GM21576 (cell line): ENCODE measurements at regions not wholly inside any gene's neighbourhood (a gene's known extent, or its start where the extent isn't known, plus 50 kb on each side); places are given as distances from the start of the nearest gene placed in this dataset.
"Not testable (repeated sequence)": the region's sequence is repeated elsewhere in the genome, so short reads cannot be mapped to it uniquely, and the experiment has no call there.

Experiments used
- ATAC-seq: cut with Tn5 transposase; IDR thresholded peaks from one replicate; pipeline ENCODE4 v1.9.1; 2021; ENCODE audit warnings: mild to moderate bottlenecking, moderate library complexity; ENCODE audit not compliant: unreplicated experiment

- no peak for ATAC-seq
These were observed 645.4 kb upstream of the ATXN7L3B start for GRCh38 chr12:73892201-73892600.

GRCh38 chr12:73898645-73899044 lies 639.0 kb upstream of the ATXN7L3B start:
- no peak for ATAC-seq

GRCh38 chr12:73902260-73902659 lies 635.4 kb upstream of the ATXN7L3B start:
- no peak for ATAC-seq

- no peak for ATAC-seq
These were observed 630.9 kb upstream of the ATXN7L3B start for GRCh38 chr12:73906757-73907156.

- no peak for ATAC-seq
These were observed 601.8 kb upstream of the ATXN7L3B start for GRCh38 chr12:73935817-73936216.

GRCh38 chr12:73947326-73948026 lies 590.2 kb upstream of the ATXN7L3B start:
- ATAC-seq: no peak

GRCh38 chr12:73950507-73950906 lies 587.1 kb upstream of the ATXN7L3B start:
- no peak for ATAC-seq

- ATAC-seq: no peak
These were observed 585.5 kb upstream of the ATXN7L3B start for GRCh38 chr12:73951956-73952703.

GRCh38 chr12:73964641-73965040 lies 573.0 kb upstream of the ATXN7L3B start:
- ATAC-seq: no peak

GRCh38 chr12:73973486-73973885 lies 564.1 kb upstream of the ATXN7L3B start:
- ATAC-seq: no peak

GRCh38 chr12:73984552-73984951 lies 553.1 kb upstream of the ATXN7L3B start:
- no peak for ATAC-seq

GRCh38 chr12:73991138-73991537 lies 546.5 kb upstream of the ATXN7L3B start:
- no peak for ATAC-seq

- no peak for ATAC-seq
These were observed 538.7 kb upstream of the ATXN7L3B start for GRCh38 chr12:73998894-73999293.

GRCh38 chr12:74015118-74015517 lies 522.5 kb upstream of the ATXN7L3B start:
- ATAC-seq: no peak

- not testable (repeated sequence) for ATAC-seq
These were observed 521.3 kb upstream of the ATXN7L3B start for GRCh38 chr12:74016324-74016723.

GRCh38 chr12:74018849-74019248 lies 518.8 kb upstream of the ATXN7L3B start:
- no peak for ATAC-seq

GRCh38 chr12:74021937-74022336 lies 515.7 kb upstream of the ATXN7L3B start:
- ATAC-seq: peak; percentile 98

GRCh38 chr12:74031045-74031444 lies 506.6 kb upstream of the ATXN7L3B start:
- ATAC-seq: no peak

GRCh38 chr12:74033531-74033930 lies 504.1 kb upstream of the ATXN7L3B start:
- ATAC-seq: no peak

- ATAC-seq: not testable (repeated sequence)
These were observed 498.5 kb upstream of the ATXN7L3B start for GRCh38 chr12:74039138-74039537.

- no peak for ATAC-seq
These were observed 494.3 kb upstream of the ATXN7L3B start for GRCh38 chr12:74043343-74043742.

GRCh38 chr12:74049348-74049747 lies 488.3 kb upstream of the ATXN7L3B start:
- ATAC-seq: no peak
